NCI-H524 (cell line): ENCODE measurements at regions not wholly inside any gene's neighbourhood (a gene's known extent, or its start where the extent isn't known, plus 50 kb on each side); places are given as distances from the start of the nearest gene placed in this dataset.

Experiments
- DNase-seq, 2 experiments: peaks; one replicate each; lab custom pipeline; 2025; lab: John Stamatoyannopoulos, UW

DNA sequence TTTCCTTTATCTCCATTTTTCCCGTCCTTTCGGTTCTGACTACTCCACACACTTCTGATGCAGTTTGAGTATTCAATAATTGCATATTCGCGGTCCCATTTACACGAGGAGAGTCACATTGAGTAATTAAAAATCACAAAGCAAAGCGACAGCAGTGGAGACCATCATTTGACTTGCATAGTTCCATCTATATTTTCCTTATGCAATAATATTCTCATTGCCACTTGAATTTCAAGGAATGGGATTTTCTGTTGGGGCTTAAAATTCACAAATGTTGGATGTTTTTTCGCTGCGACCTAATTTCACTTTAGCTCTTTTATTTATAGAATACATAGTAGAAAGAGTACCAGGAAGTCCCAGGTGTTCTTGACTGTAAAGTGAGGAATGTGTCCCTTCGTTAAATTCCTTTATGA lies 186.8 kb downstream of the ZEB2 start:
- DNase-seq: no peak

GRCh38 chr2:144332356-144333142 lies 187.4 kb downstream of the ZEB2 start:
- DNase-seq: peak; percentile 78 to 87

DNA sequence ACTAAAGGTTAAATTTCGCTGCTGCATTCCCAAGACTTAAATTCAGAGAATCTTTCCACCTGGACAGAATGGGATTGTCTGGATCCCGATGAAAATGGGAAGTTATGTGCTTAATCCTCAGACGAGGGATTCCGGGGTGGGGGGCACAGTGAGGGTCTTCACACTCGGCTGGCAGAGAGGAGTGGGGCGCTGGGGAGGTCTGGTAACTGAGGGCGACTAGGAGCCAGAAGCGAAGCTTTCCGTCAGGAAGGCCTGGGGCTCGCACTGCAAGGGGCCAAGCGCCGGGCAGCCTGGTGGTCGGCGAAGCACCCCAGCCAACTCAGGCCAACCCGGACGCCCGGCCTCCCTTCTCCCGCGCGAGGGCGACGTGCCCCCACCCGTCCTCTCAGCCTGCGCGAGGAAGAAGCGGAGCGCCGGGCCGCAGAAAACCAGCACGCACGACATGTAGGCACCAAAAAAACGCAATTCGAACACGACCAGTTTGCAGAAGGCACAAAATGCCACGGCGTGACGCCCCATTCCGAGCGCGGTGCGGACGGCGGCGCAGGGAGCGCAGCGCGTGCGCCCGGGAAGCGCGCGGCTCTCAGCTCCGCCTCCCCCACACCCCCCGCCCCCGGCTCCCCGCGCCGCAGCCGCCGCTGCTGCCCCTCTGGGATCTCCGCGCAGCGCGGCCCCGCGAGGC lies 188.1 kb downstream of the ZEB2 start:
- DNase-seq: peak in 1 of 2 experiments; percentile 77

DNA sequence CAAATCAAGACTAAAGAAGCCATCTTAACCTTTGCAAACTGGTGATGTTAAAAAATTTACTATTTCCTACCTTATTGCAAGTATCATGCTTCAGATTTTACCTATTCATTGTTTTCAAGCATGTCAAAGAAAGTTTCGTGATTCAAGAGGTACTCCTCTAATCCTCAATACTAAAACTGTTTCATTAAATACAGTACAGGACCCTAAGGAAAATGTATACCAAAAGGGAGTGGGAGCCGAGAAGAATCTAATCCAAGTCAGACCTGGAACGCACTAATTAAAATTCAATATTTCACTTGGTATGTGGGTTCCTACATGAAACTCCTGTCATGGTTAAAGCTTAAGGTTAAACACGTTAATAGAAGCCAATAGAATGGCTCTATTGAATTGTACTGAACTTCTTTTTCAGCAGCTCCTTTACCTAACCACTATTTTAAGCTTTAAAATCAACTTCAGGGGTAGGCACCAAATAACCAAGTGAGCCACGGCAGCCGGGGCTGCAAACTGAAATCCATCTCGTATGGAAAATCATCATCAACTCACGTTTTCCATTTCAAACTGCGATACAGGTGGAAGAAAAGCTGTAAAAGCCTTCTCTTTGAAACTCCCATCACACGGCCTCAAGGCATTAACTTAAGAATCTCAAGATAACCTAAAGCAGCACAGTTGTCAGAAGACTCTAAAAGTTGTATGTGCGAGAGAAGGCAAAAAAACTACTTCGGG lies 188.8 kb downstream of the ZEB2 start:
- DNase-seq: peak in 1 of 2 experiments; percentile 43

GRCh38 chr2:144329472-144329871 lies 190.4 kb downstream of the ZEB2 start:
- no peak for DNase-seq

GRCh38 chr2:144328938-144329337 lies 191.0 kb downstream of the ZEB2 start:
- no peak for DNase-seq

DNA sequence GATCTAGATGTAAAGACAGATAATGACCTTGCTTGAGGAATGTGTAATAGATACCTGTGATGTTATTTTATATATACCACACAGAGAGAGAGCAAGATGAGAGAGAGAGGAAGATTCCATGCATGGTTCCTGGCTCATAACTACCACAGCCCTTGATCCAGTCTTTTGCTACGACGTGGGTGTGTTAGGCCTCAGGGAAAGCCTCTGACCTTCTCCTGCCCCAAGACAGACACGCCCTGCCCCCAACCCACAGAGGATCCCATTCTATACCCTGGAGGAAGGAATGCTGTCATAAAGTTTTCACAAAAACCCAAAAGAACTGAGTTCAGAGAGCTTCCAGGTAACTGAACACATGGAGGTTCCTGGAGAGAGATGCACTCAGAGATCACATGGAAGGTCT lies 193.1 kb downstream of the ZEB2 start:
- DNase-seq: no peak

GRCh38 chr2:144325086-144325485 lies 194.8 kb downstream of the ZEB2 start:
- no peak for DNase-seq

- no peak for DNase-seq
Observed at GRCh38 chr2:144324446-144325045, 195.4 kb downstream of the ZEB2 start.

DNA sequence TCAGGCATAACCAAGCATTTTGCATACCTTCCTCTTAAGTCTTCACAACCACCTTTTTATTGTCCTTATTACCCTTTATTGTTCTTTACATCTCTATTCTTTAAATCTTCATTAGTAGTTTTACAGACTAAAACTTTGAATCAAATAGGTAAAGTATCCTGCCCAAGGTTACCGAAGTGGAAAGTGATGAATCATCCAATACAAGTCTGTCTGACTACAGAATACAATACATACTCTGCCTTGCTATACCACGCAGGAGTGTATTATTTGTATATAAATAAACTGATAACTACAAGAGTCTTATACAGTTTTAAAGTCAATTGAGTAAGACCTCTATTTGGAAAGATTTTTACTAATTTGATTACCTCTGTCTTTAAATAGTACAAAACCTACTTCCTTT lies 196.0 kb downstream of the ZEB2 start:
- DNase-seq: no peak

DNA sequence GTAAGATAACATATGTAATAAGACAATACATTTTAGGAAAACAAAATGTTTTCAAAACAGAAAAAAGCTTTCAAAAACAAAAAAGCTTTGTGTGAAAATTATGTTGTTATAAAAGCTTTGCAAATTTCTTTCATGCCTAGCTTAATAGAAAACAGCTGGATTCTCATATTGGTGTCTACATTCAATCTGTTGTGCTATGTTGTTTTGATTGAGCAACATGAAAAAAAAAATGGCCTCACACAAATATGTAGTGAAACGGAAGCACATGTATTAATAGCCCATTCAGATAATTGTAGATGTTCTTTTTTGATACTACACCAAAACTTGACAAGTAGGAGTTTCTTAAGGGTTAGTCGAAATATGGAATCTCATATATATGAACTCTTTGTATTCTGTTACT lies 197.5 kb downstream of the ZEB2 start:
- DNase-seq: no peak

- DNase-seq: no peak
Observed at GRCh38 chr2:144320491-144320890, 199.4 kb downstream of the ZEB2 start.

- DNase-seq: no peak
Observed at GRCh38 chr2:144317071-144317738, 202.7 kb downstream of the ZEB2 start.

GRCh38 chr2:144310889-144311608 lies 208.9 kb downstream of the ZEB2 start:
- no peak for DNase-seq

DNA sequence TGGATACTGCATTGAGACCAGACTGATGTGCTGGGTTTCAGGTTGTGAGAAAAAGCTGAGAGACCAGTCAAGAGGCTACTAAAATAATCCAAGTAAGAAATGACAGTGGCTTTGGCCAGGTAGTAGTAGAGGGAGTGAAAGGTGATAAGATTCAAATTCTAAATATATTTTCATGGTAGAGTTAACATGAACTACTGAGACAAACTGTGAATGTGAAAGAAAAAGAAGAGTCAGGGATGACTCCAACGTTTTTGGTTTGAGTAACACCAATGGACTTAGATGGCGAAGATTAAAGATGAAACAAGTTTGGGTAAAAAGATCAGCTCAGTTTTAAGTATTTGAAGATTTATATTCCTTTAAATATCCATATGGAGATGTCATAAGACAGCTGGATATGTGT lies 209.4 kb downstream of the ZEB2 start:
- DNase-seq: no peak

- DNase-seq: no peak
Observed at GRCh38 chr2:144307711-144308110, 212.2 kb downstream of the ZEB2 start.

DNA sequence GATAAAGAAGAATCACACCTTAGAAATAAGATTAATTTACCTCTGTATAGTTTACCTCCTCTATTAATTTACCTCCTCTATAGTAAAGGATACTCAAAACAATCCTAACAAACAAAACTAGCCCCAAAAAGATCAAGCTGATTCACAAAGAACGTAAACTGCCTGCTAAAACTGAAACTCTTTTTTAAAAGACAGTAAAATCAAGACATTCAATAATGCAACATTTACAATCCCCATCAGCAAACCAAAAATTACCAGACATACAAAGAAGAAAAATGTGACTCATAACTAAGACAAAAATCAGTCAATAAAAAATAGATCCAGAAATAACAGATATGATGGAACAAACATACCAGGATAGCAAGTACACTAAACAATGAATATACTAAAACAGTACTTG lies 215.7 kb downstream of the ZEB2 start:
- no peak for DNase-seq

DNA sequence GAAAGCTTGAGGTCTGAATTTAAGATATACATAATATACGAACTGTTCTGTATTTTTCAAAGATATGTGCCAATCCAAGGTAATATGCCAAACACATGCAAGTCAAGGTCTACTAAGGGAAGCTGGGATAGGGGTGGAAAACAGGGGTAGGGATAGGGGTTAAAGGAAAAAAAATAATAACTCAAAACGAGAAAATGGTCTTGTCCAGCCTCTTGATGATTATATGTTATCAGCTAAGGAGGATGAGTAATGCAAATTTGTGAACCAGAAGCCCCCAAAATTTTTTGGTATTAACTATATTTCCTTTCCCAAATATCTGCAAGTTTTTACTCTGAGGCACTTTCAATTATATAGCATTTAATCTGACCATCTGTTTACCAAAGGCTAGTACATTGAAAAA lies 219.3 kb downstream of the ZEB2 start:
- DNase-seq: no peak

DNA sequence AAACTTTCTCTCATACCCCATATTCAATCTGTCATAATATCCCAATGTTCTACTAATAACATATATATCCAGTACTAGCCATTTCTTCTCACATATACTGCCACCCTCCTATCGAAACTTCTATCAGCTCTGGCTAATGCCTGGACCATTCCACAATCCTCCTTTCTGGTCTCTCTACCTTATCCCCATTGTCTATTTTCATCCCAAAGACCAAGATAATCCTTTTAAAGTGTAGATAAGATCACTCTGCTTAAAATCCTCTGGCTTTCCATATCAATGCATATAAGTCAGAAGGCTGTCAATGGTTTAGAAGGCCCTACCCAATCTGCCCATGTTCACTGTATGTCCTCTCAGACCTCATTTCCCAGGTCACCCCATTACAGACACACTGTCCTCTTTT lies 229.6 kb downstream of the ZEB2 start:
- no peak for DNase-seq

DNA sequence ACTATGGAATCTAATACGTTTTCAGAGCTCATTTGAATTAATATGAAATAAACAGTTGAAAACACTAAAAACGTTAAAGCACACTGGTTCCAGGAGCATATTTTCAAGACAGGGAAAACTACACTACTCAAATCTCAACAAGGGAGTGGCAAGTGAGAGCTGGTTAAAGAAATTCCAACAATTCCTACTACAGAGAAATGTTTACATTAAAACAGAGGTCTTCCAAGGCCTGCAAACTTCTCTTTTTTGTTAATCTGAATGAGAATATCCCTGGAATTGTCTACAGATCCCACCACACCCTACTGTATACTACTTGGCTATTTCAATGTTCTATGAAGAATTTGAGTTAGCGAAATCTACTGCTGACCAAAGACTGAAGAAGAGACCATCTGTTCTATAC lies 231.5 kb downstream of the ZEB2 start:
- no peak for DNase-seq

GRCh38 chr2:144285324-144285723 lies 234.6 kb downstream of the ZEB2 start:
- no peak for DNase-seq
